Natural killer cell (primary cell): ENCODE measurements at regions not wholly inside any gene's neighbourhood (a gene's known extent, or its start where the extent isn't known, plus 50 kb on each side); places are given as distances from the start of the nearest gene placed in this dataset.

Source experiments
- ATAC-seq, 3 donors: fragments of 150-1000 bp in 2 of 3; fragments of 200-7000 bp in 1 of 3; cut with Tn5 transposase; 1 replicate in 1 of 3; 2 replicates in 2 of 3; pipeline ENCODE4 v1.10.0; 2021; ENCODE audit warnings: mild to moderate bottlenecking in 2 of 3, moderate library complexity in 2 of 3
- DNase-seq, 2 donors: peaks; one replicate each; pipeline versions ENCODE4 v3.0.0 to v3.0.0-alpha.2; 2013 to 2021; ENCODE audit warnings: mixed read lengths in 1 of 2
- H3K27ac ChIP-seq: one replicate; pipeline ENCODE4 v1.5.1; 2013; ENCODE audit warnings: mild to moderate bottlenecking, low read length
- H3K27me3 ChIP-seq: one replicate; pipeline ENCODE4 v1.6.1; 2013; ENCODE audit warnings: low read length; ENCODE audit not compliant: control insufficient read depth, insufficient read depth
- H3K36me3 ChIP-seq: one replicate; pipeline ENCODE4 v1.6.1; 2013; ENCODE audit warnings: low read length; ENCODE audit not compliant: control insufficient read depth, insufficient read depth
- H3K4me1 ChIP-seq: one replicate; pipeline ENCODE4 v1.6.1; 2013; ENCODE audit warnings: low read length; ENCODE audit not compliant: control insufficient read depth, insufficient read depth
- H3K4me3 ChIP-seq: one replicate; pipeline ENCODE4 v1.5.1; 2013; ENCODE audit warnings: low read length
- H3K9me3 ChIP-seq: one replicate; pipeline ENCODE4 v1.6.1; 2013; ENCODE audit warnings: low read length; ENCODE audit not compliant: control insufficient read depth, insufficient read depth
- H3K27ac Mint-ChIP-seq, 2 donors: one replicate each; pipeline ENCODE4 v1.8.0; 2022; ENCODE audit warnings: mild to moderate bottlenecking in 2 of 2, mixed read lengths in 2 of 2, moderate library complexity in 1 of 2
- H3K27me3 Mint-ChIP-seq, 2 donors: one replicate each; pipeline ENCODE4 v1.8.0; 2022; ENCODE audit warnings: low read depth in 2 of 2, mixed read lengths in 2 of 2
- H3K36me3 Mint-ChIP-seq: one replicate; pipeline ENCODE4 v1.8.0; 2022; ENCODE audit warnings: mixed read lengths
- H3K4me1 Mint-ChIP-seq, 2 donors: one replicate each; pipeline ENCODE4 v1.8.0; 2022; ENCODE audit warnings: mixed read lengths in 2 of 2
- H3K4me3 Mint-ChIP-seq: one replicate; pipeline ENCODE4 v1.8.0; 2022; ENCODE audit warnings: mild to moderate bottlenecking, moderate library complexity, mixed read lengths
- H3K9me3 Mint-ChIP-seq, 2 donors: one replicate each; pipeline ENCODE4 v1.8.0; 2022; ENCODE audit warnings: mixed read lengths in 2 of 2
- WGBS: methylation state at CpG from one replicate; pipeline ENCODE4 v1.1.7; 2013; ENCODE audit warnings: missing lambda C conversion rate; ENCODE audit not compliant: insufficient coverage; 5-methylcytosine and 5-hydroxymethylcytosine counted together
- intact Hi-C: fragments of 100-400 bp; cut with micrococcal nuclease; formaldehyde crosslinking; loops from one replicate; pipeline ENCODE4 v1.14.2; 2022
- TF ChIP-seq, protein P1 (sequence below): fragments of 200-600 bp; IDR thresholded peaks from one replicate; pipeline ENCODE4 v1.8.0; 2022; ENCODE audit warnings: antibody characterized with exemption

DNA sequence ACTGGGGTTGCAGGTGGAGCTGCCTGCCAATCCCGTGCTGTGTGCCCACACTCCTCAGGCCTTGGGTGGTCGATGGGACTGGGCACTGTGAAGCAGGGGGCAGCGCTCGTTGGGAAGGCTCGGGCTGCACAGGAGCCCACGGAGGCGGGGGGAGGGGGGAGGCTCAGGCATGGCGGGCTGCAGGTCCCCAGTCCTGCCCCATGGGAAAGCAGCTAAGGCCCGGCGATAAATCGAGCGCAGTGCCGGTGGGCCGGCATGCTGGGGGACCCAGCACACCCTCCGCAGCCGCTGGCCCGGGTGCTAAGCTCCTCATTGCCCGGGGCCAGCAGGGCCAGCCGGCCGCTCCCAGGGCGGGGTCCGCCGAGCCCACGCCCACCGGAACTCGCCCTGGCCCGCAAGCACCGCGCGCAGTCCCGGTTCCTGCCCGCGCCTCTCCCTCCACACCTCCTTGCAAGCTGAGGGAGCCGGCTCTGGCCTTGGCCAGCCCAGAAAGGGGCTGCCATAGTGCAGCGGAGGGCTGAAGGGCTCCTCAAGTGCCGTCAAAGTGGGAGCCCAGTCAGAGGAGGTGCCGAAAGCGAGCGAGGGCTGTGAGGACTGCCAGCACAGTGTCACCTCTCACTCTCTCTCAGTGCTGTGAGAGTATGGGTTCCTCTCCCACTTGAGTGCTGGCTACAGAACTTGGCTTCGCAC is 1210.6 kb upstream of the NXPH2 start:
- WGBS: 94% methylated on average over 40 of the region's 40 CpGs
- Mint-ChIP-seq H3K4me3 (no peak overlapping the region), H3K27me3 (no peaks in the 10 kb centered on the region), H3K4me1 (no peaks in the 10 kb centered on the region), H3K27ac (no peak overlapping the region), H3K9me3 (peaks cover 10 to 24% of the 10 kb centered on the region in 2 donors), H3K36me3 (no peaks in the 10 kb centered on the region)
- no peaks in the 10 kb centered on the region for H3K4me1 ChIP-seq
- TF ChIP-seq, protein P1, sequence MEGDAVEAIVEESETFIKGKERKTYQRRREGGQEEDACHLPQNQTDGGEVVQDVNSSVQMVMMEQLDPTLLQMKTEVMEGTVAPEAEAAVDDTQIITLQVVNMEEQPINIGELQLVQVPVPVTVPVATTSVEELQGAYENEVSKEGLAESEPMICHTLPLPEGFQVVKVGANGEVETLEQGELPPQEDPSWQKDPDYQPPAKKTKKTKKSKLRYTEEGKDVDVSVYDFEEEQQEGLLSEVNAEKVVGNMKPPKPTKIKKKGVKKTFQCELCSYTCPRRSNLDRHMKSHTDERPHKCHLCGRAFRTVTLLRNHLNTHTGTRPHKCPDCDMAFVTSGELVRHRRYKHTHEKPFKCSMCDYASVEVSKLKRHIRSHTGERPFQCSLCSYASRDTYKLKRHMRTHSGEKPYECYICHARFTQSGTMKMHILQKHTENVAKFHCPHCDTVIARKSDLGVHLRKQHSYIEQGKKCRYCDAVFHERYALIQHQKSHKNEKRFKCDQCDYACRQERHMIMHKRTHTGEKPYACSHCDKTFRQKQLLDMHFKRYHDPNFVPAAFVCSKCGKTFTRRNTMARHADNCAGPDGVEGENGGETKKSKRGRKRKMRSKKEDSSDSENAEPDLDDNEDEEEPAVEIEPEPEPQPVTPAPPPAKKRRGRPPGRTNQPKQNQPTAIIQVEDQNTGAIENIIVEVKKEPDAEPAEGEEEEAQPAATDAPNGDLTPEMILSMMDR: no peak
- ATAC-seq (no peak), DNase-seq (no peak)
- intact Hi-C loops: no loop called here
- peaks cover 24% of the 10 kb centered on the region for H3K9me3 ChIP-seq
- no peak overlapping the region for H3K27ac ChIP-seq
- no peaks in the 10 kb centered on the region for H3K36me3 ChIP-seq
- H3K4me3 ChIP-seq: no peak overlapping the region
- no peaks in the 10 kb centered on the region for H3K27me3 ChIP-seq

DNA sequence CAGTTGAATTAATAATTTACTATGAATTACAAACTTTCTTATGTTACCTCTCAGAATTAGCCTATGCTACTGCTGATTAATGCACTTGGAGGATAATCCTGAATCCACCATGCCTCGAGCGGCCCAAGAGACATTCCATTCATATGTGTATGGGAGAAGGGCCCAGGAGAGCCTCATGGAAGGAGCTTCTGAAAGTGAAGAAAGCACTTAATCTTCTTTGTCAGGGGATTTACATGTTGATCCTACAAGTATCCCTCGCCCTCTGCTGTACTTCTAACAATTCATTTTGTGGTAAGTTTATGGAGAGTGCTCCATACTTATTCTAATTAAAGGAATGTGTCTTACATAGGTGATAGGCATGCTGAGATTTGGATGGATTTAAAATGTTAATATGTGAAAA is 1189.1 kb upstream of the NXPH2 start:
- intact Hi-C loops: no loop called here
- Mint-ChIP-seq H3K9me3 (peaks cover 18 to 31% of the 10 kb centered on the region in 2 donors), H3K4me1 (no peaks in the 10 kb centered on the region), H3K27ac (no peak overlapping the region), H3K4me3 (no peak overlapping the region), H3K27me3 (no peaks in the 10 kb centered on the region), H3K36me3 (peaks cover 19% of the 10 kb centered on the region)
- Histone ChIP-seq H3K9me3 (peaks cover 12% of the 10 kb centered on the region), H3K27me3 (no peaks in the 10 kb centered on the region), H3K36me3 (no peaks in the 10 kb centered on the region), H3K4me3 (no peak overlapping the region), H3K27ac (no peak overlapping the region), H3K4me1 (no peaks in the 10 kb centered on the region)
- TF ChIP-seq, protein P1: no peak
- ATAC-seq (no peak), DNase-seq (no peak)
- 100% methylated on average over 2 of the region's 3 CpGs for WGBS

DNA sequence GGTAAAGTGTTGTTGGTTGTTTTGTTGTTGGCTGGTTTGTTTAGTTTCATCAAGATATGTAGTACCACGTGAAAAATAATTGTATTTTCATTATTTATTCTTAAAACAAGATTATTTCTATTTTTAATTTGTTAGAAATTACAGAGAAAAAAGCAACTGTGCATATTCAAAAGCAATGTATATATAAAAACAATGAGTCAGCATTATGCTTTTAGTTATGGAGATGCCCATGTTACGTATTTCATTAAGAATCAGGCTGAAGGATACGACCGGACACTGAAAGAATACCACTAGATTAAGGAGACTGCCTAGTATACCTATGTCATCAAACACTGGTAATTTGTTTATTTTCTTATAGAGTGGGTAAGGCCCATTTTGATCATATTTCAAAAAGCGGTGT is 1188.4 kb upstream of the NXPH2 start:
- Histone ChIP-seq H3K4me1 (no peaks in the 10 kb centered on the region), H3K36me3 (no peaks in the 10 kb centered on the region), H3K4me3 (no peak overlapping the region), H3K9me3 (peaks cover 12% of the 10 kb centered on the region), H3K27me3 (no peaks in the 10 kb centered on the region), H3K27ac (no peak overlapping the region)
- H3K9me3 Mint-ChIP-seq: peaks cover 15 to 30% of the 10 kb centered on the region in 2 donors
- 93% methylated on average over 3 of the region's 5 CpGs for WGBS
- H3K4me1 Mint-ChIP-seq: no peaks in the 10 kb centered on the region
- ATAC-seq (no peak), DNase-seq (no peak)
- intact Hi-C loops: no loop called here
- TF ChIP-seq, protein P1: no peak
- peaks cover 18% of the 10 kb centered on the region for H3K36me3 Mint-ChIP-seq
- no peak overlapping the region for H3K27ac Mint-ChIP-seq
- no peak overlapping the region for H3K4me3 Mint-ChIP-seq
- H3K27me3 Mint-ChIP-seq: no peaks in the 10 kb centered on the region

DNA sequence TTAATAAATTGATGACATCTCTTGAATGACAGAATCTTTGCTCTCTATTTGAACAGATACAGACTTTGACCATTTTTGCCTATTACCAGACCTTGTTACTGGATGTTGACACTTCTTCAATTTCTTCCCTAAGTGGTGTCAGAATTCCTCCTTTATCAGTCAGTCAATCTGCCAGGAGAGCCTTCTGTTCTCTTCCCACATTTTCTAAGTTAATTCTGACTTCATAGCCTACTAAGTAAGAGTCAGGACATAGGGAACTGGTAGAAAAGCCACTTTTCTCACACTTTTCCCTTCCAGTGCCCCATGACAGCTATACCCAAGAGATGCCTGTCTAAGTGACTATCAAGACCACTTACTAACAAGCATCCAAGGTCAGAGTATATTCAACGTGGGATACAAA is 1187.5 kb upstream of the NXPH2 start:
- ATAC-seq (no peak), DNase-seq (no peak)
- TF ChIP-seq, protein P1: no peak
- Mint-ChIP-seq H3K4me1 (no peaks in the 10 kb centered on the region), H3K9me3 (peaks cover 11 to 22% of the 10 kb centered on the region in 2 donors), H3K36me3 (peaks cover 9% of the 10 kb centered on the region), H3K27ac (no peak overlapping the region), H3K4me3 (no peak overlapping the region), H3K27me3 (no peaks in the 10 kb centered on the region)
- Histone ChIP-seq H3K4me1 (no peaks in the 10 kb centered on the region), H3K9me3 (peaks cover 12% of the 10 kb centered on the region), H3K27me3 (no peaks in the 10 kb centered on the region), H3K27ac (no peak overlapping the region), H3K36me3 (no peaks in the 10 kb centered on the region), H3K4me3 (no peak overlapping the region)
- WGBS: no CpG with 5 or more reads among the region's 1 CpG
- intact Hi-C loops: no loop called here
